HG02870 (cell line): ENCODE measurements at regions not wholly inside any gene's neighbourhood (a gene's known extent, or its start where the extent isn't known, plus 50 kb on each side); places are given as distances from the start of the nearest gene placed in this dataset.

Source experiments
- ATAC-seq: cut with Tn5 transposase; IDR thresholded peaks from one replicate; pipeline ENCODE4 v1.9.1; 2021; ENCODE audit warnings: mild to moderate bottlenecking, moderate library complexity; ENCODE audit not compliant: unreplicated experiment

DNA sequence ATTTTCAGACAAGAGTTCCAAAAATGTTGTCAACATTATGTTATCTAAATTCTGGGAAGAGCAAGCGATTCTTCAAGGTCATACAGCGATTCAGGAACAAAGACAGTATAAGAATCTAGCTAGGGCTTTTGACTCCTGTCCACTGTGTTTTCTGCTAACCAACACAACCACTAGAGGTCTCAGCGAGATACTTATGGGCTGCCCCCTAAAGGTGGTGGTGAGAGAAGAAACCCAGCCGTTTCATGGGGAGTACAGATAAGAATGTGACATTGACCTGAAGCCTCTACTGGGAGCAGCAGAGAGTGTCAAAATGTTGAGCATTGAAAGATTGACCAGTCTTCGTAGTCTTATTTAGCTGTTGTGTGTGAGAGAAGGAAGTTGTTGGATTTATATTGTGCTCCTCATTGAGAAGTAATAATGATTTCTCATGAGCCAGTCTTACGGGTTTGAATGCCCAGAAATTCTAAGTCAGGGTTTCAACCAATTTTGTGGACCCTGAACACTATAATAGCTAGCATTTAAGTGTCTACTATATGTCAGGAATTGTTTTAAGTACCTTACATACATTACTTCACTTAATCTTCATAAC is 168.3 kb downstream of the SPRY1 start:
- peak; percentile 100 for ATAC-seq

DNA sequence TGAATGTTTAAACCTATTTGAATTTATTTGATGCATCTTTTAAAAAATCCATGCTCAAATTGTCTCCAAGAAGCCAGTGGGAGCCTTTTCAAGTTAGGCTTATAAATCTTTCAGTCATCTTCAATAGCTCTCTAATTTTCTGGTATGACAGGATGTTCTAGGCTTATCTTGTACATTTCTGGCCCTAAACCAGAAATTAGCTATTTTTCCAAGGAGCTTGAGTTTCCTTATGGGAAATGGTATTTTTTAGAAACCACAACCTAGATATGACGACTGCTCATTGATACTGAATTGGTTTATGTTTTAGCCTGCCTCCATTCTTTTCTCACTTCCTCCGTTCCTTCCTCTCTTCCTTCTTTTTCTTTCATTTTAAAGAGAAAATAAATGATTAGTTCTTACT is 172.3 kb downstream of the SPRY1 start:
- no peak for ATAC-seq

DNA sequence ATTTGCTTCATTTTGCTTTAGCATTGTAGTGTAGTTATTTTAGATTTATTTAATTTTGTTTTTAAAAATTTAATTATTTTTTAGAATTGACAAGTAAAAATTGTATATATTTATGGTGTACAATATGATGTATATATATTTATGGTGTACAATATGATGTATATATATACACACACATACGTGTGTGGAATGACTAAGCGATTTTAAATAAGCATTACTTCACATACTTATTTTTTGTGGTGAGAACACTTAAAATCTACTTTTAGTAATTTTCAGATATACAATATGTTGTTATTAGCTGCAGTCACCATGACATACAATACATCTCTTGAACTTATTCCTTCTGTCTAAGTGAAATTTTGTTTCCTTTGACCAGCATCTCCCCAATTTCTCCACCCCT is 172.9 kb downstream of the SPRY1 start:
- no peak for ATAC-seq

DNA sequence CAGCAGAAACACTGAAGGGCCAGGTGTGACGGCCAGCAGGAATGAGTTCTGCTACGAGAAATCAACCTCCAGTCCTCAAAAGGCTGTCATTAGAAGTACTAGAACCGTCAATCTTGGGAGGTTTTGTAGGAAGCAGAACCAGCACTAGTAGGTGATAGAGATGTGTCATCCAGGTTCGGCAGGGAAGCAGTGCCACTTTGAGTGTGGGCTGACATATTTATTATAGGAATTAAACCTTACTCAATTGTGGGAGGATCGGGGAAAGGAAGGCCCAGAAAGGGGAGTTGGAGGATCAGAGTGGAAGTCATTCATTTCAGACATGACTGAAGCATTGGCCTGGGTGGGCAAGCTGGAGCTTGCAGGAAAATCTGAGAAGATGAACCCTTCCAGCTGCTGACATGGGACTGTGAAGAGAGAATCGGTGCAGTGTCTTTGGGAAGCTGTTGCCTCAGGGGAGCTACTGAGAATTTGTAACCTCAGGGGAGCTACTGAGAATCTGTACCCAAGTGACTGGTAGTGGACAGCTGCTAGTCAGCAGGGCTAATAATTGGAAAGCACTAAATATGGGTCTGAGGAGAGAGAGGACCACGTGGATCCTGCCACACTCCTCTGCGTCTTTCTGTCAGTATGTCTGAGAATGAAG is 177.4 kb downstream of the SPRY1 start:
- ATAC-seq, result no peak

DNA sequence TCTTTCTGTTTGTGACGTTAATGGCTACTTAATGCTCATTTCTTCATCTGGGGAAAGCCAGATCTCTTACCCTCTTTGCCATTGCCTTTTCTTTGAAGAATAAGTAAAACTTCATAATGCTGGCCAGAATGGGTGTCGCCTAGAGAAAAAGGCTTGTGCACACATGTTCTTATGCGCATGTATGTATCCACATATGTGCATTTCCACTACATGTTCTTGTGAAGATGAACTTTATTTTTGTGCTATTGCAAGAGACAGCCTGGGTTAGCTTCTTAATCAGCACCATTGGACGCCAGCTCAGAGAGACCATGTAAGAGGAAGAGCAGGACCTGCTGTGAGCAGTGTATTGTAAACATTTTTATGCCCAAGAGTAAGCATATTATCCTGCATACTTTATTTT is 178.7 kb downstream of the SPRY1 start:
- ATAC-seq, result no peak

DNA sequence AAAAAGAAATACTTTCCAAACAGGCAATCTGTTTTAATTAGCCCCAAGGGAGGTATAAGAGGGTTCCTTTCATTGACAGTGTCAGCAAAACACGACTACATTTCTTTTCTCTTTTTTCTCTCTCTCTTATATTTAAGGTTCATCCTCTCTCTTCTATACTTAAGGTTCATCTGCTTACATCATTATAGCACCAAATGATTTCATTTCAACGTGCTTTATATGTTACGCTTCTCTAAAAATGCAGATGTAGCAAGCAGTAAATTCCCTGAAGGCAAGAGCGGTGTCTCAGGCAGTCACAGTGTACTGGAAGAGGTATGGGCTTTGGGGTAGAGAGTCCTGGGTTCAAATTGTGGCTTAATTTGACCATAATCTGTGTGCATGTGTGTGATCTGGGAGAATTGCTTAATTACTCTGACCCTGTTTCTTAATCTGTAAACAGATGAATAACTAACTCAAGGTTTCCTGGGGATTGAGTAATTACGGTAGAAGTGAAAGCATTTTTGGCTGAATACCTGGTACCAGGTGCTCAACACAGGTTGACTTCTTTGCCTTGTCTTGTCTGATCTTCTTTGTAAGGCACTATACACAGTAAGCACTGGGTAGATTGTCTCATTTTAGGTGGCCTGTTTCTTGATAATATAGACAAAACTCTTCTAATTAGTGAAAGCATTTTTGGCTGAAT is 180.8 kb downstream of the SPRY1 start:
- ATAC-seq, result no peak

DNA sequence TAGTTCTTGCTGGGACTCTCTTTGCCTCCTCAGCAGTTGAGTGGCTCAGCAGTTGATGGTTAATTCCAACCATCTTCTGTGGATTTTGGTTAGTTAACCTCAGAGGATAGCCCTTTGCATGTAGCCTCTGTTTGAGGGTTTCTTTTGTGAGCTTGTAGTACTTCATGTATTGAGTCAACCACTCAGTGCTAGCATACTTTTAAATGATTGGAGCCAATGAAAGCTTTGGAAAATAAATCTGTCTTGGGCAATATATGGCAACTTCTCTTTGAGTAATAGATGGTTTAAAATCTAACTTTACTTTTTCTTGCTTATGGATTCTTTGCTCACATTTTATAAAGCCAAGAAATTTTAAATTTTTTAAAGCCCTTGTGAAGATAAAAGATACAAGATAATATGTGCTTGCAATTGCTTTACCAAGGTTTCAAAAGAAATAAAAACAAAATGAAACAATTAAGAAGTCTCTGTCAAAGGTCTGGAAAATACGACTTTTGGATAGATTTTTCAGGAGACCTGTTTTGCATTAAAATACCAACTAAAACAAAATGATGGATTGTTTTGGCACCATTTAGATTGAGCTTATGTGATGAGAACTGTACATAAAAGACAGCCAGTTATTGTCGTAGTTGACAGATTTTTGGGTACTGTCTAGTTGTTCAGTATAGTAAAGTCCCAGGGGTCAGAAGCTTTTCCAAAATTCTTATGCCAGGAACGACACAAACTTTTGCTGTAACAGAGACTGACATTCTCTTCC is 181.9 kb downstream of the SPRY1 start:
- no peak for ATAC-seq

DNA sequence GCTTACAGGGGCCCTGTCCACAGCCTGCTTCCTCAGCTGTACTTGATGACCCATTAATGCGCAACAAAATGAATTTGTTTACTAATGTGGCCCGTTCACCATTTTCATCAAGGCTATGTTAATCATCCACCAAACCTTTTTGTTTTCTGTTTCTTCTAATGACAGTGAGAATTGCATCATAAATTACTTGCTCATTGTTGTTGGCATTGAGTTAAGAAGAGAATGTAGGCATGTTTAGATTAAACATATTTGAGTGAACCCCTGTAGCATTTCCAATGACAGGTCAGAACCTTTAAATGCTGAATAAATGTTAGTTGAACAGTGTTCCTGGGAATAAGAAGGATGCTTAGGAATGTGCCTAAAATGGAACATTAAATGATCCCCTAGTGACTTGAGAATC is 183.4 kb downstream of the SPRY1 start:
- ATAC-seq, result no peak

DNA sequence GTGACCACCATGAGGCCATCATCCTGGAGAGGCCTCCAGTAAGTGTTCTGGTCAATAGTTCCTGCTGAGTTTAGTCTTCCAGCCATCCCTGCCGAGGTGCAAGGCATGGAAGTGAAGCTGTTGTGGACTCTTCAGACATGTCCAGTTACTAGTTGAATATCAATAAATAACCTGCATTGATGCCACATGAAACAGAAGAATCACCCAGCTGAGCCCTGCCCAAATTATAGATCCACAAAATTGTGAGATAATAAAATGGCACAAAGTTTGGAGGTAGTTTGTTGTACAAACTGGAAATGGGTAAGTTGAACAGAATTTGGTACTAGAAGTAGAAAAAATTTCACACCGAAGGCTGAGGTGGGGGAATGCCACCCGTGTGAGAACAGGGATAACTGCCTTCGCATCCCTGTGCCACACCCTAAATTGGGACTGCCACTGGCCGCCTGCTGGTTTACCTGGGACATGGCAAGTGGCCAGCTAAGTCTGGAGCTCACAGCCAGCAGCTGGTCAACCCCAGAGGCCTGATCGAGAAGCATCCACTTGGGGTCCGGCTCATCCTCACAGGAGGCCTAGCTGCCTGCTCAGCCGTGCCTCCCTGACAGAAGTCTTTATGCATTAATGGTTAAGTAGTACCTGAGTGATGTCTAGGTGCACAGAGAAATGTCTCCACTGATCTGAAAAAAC is 184.5 kb downstream of the SPRY1 start:
- no peak for ATAC-seq

DNA sequence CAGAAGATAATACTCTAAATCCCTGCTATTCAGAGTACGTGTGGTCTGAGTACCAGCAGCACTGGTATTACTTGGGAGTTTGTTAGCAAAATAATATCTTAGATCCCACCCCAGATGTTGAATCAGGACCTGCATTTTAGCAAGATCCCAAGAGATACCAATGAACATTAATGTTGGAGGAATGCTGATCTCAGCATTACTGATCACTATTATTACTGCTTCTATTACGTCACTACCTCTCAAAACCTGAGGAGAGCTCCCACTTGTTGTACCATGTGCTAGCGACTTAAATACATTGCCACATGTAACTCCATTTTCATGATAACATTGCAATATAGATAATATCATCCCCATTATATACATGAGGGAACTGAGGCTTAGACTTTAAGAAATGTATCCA is 185.2 kb downstream of the SPRY1 start:
- ATAC-seq, result no peak

DNA sequence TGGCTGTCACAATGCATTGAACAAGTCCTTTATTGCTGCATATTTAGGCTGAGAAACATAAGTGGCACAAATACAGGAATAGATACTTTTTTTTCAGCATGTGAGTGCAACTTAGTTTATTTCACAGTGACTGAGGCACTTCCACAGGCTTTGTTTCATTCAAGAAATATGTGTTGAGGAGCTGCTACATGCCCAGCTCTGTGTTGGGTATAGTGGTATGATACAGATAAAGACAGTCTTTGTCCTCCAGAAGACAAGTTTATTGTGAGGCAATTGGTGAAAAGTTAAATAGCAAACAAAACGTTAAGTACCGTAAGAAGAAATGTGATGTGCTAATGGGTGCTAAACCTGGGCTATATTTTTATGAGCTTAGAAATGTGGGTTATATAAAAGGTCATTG is 186.4 kb downstream of the SPRY1 start:
- ATAC-seq, result no peak

DNA sequence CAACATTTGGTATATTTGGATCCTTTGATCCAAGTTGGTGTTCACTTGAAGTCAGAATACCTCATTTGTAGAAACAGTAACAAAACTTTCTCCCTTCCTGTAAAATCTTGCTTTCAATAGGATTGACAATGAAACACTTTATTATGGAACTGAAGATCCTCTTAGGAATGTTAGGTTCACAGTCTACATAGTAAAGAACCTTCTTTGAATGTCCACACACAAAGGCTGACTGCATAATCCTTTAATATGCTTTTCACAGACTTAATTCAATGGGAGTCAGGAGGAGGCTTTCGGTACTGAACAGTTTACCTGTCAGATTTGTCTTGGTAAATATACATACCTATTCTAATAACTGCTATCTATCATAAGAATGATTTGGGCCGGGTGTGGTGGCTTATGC is 188.5 kb downstream of the SPRY1 start:
- no peak for ATAC-seq

DNA sequence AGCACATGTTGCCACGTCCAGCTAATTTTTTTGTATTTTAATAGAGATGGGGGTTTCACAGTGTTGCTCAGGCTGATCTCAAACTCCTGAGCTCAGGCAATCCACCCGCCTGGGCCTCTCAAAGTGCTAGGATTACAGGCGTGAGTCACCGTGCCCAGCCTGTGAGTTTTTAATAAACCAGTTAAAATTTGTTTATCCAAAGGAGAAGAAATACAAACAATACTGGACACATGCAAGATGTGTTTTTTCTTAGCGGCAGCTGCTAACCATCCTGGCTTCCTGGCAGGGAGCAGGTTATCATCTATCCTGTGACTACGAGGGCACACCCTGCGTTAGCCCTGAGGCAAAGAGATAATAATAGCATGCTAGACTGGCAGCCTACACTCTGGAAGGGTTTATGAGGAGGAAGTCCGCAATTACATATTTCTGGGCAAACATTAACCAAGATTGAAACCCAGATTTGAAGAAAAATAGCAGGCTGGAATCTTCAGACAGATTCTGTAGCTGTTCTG is 191.4 kb downstream of the SPRY1 start:
- no peak for ATAC-seq

DNA sequence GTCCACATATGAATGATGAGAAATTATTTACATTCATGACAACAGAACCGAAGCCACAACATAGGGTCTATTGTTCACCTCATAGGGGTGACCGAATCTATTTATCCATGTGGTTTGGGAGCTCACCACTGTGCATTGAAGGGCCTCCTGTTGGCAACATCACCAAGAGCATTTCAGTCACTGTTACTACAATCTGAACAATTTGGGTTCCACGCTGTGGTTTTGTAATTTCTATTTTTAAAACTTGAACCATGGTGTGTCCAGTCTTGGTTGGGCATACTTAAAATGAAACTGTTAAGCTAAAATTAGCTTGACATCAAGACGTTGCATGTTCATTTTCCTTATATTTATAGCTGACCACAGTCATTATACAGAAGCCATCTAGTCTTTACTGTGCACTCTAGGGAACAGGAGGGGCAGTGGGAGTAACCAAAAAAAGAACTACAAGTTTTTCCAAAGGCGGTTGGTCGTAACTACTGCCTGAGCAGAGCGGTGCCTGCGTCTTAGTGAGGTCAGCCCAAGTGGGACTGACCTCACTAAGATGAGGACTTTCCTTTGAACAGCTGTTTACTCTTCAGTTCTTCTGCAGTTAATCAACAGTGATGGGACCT is 192.1 kb downstream of the SPRY1 start:
- ATAC-seq, result peak; percentile 60

DNA sequence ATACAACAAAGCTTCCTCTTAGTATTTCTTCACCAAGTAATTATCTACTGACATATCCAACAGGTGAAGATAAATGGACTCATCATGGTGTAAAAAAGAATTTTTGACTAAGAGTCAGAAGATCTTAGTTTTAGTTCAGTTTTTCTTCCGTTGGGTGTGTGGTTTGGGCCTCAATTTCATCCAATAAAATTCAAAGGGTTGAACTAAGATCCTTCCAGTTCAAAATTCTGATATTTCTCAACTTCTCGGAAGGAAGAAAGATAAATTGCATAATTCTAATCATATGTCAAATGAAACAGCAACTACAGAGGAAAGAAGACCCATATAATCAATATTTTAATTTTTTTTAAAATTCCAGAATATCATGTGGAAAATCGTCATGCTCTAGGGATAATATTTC is 192.7 kb downstream of the SPRY1 start:
- ATAC-seq, result no peak

DNA sequence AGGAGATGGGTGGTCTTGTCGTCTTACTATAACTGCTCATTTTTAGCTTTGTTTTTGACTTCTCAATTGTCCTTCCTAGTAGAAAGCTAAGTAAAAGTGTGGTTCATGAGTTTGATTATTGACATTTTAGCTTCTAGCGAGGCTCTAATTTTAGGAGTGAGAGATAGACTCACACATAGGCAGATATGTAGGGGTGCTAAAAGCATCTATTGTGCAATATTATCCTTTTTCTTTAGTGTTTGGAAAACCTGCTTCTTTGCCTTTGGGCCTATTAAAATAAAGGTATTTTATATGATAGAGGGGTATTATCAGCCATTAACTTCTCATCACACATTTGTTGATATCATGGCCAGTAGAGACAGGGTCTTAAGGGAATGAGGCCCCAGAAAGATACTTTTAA is 195.3 kb downstream of the SPRY1 start:
- no peak for ATAC-seq

DNA sequence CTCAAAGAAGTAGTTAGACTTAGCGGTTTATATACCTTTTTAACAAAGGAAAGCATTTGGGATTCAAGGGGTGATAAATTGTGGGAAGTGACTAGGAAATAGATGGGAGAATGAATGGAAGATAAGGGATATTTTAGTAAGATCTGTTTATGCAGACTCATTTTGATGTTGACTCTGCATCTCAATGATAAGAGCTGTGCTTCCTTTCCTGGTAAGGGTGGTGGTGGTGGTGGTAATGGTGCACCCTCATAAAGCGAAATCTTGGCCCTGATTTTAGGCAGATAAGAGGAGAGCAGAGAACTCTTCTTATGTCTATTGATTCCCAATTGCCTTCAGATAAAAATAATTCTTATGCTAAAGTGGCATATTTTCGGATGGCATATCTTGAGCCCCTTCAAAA is 197.1 kb downstream of the SPRY1 start:
- no peak for ATAC-seq

DNA sequence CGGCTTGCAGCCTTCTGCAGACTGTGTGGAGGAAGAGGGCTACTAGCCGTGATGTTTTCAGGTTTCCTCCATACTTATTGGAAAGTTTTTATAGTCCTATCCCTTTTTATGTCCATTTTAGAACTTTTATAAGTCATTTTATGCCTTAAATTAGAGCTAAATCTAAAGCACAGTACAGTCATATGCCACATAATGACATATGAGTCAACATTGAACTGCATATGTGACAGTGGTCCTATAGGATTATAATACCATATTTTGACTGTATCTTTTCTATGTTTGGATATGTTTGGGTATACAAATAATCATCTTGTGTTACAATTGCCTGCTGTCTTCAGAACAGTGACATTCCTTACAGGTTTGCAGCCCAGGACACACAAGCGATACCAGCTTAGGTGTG is 200.2 kb downstream of the SPRY1 start:
- ATAC-seq, result no peak

DNA sequence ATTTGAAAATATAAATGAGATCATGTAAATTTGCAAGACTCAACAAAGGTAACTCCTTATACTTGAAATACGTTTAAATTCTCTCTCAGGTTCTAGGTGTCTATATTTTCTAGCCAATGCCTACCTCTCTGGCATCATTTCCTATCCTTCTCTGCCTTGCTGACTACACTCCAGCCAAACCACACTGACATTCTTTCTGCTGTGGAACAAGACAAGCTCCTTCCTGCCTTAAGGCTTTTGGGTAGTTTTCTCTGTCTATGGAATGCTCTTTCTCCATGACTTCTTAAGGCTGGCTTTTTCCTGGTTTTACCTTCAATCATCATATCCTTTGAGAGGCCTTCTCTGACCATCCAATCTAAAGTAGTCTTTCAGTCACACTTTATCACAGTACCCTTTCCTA is 201.0 kb downstream of the SPRY1 start:
- no peak for ATAC-seq

DNA sequence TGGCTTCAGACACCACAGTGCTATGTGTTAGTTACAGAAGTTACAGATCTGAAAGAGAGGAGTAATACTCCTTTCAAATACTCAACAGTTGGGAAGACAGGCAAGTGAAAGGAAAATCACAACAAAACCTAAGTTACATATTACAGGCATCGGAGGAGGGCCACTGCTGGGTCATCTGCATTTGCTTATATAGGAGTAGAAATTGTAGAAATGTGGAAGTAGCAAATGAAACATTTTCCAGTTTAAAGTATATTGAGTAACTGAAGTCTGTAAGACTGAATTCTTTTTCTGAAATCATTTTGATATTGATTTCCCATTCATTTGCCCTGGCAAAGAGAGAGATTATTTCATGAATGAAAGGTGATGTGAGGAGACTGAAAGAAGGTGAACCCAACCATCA is 201.7 kb downstream of the SPRY1 start:
- no peak for ATAC-seq
